ENCODE measurements at regions not wholly inside any gene's neighbourhood (a gene's known extent, or its start where the extent isn't known, plus 50 kb on each side); places are given as distances from the start of the nearest gene placed in this dataset.

DNA sequence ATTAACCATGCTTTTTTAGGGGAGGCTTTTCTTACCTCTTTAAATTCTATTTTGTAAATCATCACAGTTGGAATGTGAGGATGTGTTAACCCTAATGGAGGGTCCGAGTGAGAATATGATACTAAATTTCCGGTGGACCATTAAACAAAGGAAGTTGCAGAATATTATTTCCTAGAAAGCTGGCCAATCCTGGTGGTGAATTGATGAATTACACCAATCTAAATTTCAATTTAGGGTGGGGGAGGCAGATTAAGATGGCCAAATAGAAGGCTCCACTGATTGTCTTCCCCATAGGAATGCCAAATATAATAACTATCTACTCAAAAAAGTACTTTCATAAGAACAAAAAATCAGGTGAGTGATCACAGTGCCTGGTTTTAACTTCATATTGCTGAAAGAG lies 1045.6 kb downstream of the GLUD2 start:
- TF ChIP-seq SIN3A (IDR thresholded peaks at IDR 0.05; ENCODE audit: borderline replicate concordance, insufficient read depth, low read length) (no peak), POLR2AphosphoS5 (IDR thresholded peaks at IDR 0.05; ENCODE audit: low read depth, low read length) (no peak), TAF1 (IDR thresholded peaks at IDR 0.05; ENCODE audit: borderline replicate concordance, insufficient read depth, low read length) (no peak)

Measured in PFSK-1 (cell line).